GM18502 (cell line): ENCODE measurements at regions not wholly inside any gene's neighbourhood (a gene's known extent, or its start where the extent isn't known, plus 50 kb on each side); places are given as distances from the start of the nearest gene placed in this dataset.

Experiments
- ATAC-seq: cut with Tn5 transposase; IDR thresholded peaks from one replicate; pipeline ENCODE4 v1.9.1; 2021; ENCODE audit warnings: mild to moderate bottlenecking; ENCODE audit not compliant: unreplicated experiment, poor library complexity

DNA sequence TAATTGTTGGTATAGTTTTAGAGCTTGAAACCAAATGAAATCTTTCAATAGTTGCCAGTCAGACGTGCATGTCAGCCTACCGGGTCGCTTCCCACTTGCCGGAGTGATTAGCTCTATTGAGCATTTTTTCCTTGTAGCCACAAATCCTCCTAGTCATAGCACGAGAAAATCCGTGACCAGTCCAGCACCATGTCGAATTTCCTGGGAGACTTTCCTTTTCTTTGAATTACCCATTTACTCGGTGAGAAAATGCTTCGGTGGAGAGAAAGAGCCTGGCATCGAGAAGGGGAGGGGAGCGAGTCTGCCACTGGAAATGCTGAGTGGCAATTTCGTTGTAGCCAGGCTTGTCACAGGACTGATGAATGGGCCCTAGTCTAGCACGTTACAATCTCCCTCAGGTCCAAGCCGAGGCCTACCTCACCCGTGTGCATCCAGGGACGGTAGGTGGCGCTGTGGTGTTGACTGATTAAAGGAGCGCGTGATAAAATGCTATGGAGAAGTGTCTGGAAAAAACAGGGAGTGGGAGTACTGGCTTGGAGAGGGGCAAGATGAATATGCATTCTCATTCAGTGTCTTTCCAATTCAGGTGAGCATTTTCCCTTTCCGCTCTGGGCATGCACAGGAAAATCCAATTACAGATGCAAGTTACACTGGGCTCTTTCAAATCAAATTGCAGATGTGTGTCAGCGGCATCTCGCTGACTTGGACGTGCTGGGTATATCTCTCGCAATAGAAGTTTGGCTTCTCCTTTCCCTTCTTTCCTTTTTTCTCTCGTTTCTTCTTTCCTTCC is 238.8 kb downstream of the EDEM1 start:
- peak; percentile 47 for ATAC-seq

DNA sequence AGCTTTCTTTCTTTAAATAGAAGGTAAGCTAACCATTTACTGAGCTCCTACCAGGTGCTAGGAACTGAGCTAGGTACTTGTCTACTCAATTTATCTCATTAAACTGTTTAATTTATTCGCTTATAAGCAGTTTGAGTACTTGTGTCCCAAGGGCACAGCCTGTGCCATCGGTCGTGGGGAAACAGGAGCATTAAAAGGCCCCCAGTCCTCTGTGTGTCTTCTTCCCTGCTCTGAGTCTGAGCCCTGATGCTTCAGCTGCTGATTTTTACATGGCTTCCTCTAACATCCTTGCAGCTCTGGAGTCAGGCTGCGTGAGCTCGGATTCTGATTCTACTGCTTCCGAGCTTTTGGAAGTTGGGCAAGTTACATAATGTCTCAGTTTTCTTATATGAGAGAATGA is 239.5 kb downstream of the EDEM1 start:
- no peak for ATAC-seq

DNA sequence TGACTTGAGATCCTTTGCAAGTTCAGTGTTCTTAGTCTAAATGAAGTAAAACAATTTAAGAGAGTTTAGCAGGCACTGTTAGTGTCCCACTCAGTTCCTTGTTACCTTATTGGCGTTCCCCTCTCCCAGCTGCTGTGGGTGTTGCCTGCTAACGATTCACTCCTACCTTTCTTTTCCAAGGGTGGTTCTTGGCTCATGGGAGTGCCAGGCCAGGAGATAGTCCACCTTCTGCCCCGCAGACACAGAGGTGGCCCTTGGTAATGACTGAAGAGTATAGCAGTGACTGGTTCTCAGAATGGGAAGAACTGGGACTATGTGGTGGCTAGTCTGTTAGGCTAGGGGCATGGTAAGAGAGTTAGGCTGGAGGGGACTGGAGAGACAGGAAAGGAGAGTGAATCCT is 240.4 kb downstream of the EDEM1 start:
- ATAC-seq, result no peak

DNA sequence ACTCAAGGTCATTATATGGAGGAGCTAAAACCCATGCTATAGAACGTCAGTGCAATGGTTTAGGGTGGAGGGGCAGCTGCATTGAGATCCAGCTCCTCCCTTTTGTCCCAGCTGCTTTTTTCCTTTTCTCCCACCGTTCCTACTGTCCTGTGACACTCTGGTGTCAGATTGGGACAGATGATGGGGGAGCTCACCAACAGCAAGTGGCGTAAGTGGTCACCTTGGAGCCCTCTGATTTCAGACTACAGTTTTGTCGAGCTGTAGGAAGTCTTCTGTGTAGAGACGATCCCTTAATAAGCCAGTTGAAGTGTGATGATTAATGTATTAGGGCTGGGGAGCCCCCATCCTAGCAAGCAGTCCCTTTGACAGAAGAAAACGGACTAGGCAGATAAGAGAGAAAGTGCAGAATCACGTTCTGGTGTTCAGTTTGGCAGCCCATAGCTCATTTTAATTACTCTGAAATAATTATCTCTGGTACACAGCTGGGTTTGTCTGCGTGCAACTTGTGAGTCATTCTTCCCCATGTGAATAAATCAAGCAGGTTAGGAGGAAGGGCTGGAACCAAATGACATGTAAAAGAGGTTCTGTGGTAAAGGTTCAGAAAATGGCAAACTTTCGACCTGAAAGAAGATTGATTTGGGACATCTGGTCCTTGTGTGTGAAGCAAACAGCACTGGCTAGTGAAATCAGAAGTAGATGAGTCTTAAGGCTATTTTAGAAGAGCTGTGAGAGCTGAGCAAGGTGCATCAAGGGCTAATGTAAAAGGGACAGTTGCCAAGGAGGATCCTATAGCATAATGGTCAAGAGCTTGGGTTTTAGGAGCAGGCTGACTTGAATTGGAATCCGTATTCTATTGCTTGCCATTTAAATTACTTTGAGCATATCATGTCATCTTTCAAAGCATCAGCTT is 241.4 kb downstream of the EDEM1 start:
- peak; percentile 94 for ATAC-seq

DNA sequence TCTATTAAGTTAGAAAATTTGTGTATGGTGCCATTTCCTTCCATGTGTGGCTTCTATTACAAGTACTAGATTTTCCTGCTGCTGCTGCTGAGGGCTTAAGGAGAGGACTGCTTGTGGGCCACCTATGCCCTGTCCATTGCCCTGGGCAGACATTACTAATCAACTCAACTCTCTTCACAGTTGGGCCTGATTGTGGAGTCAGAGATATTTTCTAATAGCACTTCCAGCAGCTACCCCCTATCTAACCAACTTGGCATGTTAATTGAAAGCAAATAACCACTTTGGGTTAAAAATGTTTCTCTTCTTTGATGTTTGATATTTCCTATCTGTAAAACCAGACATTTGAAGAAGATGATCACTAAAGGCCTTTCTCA is 242.0 kb downstream of the EDEM1 start:
- ATAC-seq, result peak; percentile 8

DNA sequence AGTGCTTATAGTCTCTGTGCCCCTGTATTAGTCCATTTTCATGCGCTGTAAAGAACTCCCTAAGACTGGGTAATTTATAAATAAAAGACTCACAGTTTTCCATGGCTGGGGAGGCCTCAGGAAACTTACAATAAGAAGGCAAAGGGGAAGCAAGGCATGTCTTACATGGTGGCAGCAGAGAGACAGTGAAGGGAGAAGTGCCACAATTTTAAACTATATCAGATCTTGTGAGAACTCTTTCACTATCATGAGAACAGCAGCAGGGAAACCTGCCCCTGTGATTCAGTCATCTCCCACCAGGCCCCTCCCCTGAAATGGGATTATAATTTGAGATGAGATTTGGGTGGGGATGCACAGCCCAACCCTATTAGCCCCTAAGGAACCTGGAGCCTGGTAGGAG is 243.2 kb downstream of the EDEM1 start:
- no peak for ATAC-seq

DNA sequence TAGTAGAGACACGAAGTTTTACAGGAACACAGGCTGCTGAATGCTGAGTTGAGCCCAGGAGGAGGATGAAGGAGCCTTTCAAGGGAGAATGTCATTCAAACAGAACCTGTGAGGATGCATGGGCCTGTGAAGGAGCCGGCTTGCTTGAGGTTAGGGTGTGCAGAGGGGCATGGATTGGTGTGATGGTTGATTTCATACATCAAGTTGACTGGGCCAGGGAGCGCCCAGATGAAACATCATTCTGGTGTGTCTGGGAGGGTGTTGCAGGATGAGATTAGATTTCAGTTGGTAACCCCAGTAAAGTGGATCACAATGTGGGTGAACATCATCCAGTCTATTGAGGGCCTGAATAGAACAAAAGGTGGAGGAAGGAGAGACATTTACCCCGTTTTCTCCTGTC is 243.6 kb downstream of the EDEM1 start:
- ATAC-seq, result no peak

DNA sequence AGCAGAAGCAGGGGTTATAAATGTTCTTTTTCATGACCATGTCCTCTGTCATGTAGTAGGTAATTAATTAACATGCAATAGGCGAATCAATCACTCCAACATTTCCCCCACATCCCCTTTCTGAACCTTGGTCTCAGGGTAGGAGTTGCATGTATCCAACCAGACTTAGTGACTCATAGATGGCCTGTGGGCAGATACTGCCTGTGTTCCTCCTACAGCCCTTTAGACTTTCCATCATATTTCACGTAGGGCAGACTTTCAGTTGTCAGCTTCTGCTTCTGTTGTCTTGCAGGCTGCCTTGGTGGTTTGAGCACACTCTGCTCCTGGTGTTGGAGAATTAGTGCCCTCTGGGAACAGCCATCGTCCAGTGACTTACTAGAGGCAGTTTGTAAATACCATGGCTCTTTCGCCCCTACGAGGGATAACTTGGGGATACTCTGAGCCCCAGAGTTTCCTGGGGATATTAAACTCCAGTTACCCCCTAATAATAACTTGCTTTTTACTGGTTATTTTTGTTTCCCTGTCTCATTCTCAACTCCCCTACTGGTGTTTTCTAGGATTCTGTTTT is 244.4 kb downstream of the EDEM1 start:
- no peak for ATAC-seq

DNA sequence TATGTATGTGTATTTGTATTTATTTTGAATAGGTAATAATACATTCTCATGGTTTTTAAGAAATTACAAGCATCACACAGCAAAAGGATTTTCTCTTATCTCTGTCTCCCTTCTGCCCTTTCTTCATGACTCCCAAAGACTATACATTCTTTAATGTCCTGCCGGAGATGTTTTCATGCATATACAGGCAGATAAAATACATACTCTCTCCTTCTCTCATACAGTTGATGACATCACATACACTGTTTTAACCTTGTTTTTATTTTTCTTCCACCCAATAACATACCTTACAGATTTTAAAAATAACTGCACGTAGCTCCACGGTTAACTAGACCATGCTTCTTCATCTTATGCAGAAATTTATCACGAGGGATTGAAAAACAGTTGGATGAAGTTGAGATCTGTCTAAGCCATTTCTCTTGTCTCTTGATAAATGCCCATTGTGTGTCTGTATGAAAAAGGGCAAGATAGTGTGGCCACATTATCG is 249.8 kb downstream of the EDEM1 start:
- ATAC-seq, result no peak

DNA sequence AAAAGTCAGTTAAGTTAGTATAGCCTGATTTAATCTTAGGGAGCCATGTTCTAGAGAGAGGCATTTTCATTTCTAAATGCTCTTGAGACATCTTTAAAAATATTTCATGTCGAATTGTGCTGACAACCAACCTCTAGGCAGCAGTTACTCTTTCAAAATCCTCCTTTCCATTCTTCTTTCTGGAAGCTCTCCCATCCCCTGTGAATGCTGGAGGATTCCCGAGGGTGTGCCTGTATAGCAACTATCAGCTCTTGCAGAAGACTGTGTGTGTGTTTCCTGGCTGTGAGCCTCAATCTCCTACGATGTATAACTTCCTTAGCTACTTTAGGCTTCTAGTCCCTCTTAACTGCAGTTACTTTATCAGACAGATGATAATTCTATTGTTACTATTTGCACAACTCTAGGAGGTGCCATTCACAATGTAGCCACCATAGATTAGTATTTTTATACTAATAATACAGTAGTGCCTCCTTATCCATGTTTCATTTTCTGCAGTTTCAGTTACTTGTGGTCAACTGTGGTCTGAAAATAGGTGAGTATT is 250.3 kb downstream of the EDEM1 start:
- no peak for ATAC-seq

DNA sequence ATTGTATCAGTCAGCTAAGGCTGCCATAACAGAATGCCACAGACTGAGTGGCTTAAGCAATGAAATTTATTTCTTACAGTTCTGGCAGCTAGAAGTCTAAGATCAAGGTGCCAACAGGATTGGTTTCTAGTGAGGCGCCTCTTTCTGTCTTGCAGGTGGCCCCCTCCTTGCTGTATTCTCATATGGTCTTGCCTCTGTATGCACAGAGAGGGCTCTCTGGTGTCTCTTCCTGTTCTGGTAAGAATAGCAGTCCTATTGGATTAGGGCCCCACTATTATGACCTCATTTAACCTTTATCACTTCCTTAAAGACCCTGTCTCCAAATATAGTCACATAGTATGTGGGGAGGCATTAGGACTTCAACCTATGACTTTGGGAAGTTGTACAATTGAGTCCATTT is 253.9 kb downstream of the EDEM1 start:
- ATAC-seq, result no peak

DNA sequence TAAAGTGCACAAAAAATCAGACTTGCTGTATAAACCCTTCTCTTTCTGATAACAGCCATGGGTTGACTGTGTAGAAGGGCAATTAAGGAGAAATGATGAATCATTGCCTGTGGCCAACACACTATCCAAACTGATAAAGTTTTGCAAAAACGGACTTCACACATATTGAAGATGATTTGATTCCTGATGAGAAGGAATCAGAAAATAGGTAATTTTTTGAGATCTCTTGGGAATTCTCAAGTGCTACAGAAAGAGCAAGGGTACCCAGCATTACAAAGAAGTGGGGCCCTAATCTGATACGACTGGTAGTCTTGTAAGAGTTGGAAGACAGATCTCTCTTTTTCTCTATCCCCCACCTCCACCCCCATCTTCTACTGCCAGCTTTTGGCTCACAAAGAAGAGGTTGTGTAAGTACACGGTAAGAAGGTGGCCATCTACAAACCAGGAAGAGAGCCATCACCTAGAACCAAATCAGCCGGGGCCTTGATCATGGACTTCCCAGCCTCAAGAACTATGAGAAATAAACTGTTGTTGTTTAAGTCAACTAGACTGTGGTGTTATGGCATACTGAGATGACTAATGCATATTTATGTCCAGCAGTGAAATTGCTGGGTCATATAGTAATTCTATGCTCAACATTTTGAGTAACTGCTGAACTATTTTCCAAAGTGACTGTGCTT is 254.7 kb downstream of the EDEM1 start:
- ATAC-seq, result no peak

DNA sequence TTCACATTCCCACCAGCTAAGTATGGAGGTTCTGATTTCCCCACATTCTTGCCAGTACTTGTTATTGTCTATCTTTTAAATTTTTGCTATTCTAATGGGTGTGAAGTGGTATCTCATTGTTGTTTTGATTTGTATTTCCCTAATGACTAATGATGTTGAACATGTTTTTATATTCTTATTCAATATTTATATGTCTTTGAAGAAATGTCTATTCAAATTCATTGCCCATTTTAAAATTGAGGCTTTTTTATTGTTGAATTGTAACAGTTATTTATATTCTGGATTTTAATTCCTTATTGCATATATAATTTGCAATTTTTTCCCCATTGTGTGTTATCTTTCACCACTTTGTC is 255.3 kb downstream of the EDEM1 start:
- no peak for ATAC-seq

DNA sequence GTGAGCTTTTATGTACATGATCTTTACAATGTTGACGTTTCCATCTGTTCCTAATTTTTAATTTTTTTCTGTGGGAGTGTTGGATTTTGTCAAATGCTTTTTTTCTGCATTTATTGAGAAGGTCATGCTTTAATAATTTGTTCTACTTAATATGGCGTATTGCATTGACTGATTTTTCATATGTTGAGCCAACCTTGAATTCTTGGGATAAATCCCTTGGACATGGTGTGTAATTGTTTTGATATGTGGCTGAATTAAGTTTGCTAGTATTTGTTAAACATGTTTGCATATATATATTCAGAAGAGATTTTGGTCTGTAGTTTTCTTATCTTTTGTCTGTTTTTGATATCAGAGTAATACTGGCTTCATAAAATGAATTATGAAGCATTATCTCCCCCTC is 256.7 kb downstream of the EDEM1 start:
- ATAC-seq, result no peak

DNA sequence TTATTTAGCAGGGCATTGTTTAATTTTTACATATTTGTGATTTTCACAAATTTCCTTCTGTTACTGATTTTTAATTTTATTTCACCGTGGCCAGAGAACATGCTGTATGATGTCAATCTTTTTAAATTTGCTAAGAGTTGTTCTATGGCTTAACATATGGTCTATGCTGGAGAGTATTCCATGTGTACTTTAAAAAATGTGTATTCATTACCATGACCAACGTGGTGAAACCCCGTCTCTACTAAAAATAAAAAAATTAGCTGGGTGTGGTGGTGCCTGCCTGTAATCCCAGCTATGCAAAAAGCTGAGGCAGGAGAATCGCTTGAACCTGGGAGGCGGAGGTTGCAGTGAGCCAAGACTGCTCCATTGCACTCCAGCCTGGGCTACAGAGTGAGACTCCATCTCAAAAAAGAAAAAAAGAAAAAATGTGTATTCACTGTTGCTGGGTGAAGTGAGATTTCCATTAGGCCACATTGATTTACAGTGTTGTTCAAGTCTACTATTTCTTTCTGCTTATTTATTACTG is 258.2 kb downstream of the EDEM1 start:
- no peak for ATAC-seq

DNA sequence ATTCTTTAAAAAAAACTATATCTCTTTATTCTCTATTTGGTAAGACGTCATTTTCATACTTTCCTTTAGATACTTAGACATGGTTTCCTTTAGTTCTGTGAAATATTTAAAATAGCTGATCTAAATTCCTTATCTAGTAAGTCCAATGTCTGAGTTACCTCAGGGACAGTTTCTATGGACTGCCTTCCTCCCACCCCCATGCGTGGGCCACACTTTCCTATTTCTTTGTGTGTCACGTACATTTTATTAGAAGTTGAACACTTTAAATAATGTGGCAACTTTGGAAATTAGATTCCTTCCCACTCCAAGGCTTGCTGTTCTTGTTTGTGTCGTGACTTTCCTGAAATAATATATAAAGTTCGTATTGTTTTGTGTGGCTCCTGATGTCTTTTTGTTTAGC is 260.7 kb downstream of the EDEM1 start:
- ATAC-seq, result no peak

DNA sequence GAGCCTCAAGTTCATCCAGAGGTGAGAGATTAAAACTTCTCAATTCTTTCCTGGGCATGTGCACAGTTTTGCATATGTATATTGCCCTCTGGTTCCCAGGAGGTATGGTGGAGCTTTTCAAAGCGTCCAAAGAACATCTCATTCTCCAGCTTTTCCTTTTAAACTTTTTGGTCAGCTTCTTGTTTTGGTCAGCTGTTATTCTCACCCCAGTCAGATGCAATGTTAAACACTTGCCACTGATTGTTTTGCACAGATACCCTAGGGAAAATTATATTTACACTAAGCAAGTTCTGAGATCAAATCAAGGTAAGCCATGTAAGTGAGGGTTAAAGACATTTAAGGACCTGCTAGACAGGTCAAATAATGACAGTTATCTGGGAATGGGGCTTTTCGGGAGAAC is 261.3 kb downstream of the EDEM1 start:
- ATAC-seq, result no peak

DNA sequence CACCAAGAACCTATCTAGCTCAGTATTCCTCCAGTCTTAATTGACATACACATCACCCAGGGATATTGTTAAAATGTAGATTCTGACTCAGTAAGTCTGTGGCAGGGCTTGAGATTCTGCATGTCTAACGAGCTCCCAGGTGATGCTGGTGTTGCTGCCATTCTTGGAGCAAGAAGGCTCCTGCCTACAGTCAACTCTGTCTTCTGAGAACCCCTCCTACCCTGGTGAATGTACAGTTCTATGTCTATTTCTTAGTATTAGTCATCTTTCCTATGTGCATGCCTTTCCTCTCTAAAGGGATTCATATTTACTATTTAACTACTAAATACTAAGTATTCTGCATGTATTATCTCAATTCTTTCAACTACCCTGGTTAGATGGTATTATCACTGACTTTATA is 268.7 kb downstream of the EDEM1 start:
- ATAC-seq, result peak; percentile 78

DNA sequence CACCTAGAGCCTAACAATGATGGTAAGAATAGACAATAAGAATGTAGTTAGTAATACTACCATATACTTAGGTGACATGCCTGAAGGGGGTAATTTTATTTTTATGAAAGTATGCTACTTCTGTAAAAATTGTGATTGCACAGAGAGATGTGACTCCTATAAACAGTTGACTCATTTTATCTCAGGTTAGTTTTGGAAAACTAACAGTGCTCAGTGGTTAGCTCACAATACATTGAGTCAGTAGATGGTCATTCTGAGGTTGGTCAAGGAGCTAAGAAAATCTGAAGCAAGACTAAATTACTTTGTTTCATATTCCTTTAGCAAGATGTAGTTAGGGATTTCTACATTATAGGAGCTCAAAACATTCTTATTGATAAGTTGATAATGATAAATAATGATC is 271.0 kb downstream of the EDEM1 start:
- ATAC-seq, result no peak

DNA sequence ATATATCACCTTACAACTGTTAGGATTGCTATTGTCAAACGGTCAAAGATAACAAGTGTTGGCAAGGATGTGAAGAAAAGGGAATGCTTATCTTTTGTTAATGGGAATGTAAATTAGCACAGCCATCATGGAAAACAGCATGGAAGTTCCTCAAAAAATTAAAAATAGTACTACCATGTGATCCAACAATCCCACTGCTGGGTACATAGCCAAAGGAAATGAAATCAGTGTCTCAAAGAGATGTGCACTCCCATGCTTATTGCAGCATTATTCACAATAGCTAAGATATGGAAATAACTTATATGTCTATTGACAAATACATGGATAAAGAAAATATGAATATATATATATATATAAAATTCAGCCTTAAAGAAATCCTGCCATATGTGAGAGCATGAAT is 274.6 kb downstream of the EDEM1 start:
- ATAC-seq, result no peak
